Progenitor cell of endocrine pancreas (in vitro differentiated cells): ENCODE measurements at regions not wholly inside any gene's neighbourhood (a gene's known extent, or its start where the extent isn't known, plus 50 kb on each side); places are given as distances from the start of the nearest gene placed in this dataset.

ENCODE experiments used
- DNase-seq: peaks from one replicate; pipeline ENCODE4 v3.0.0; 2021; ENCODE audit warnings: low spot score; ENCODE audit not compliant: unreplicated experiment
- H3K27ac Mint-ChIP-seq: 2 replicates; pipeline ENCODE4 v1.8.0; 2021; ENCODE audit warnings: mild to moderate bottlenecking, moderate library complexity, mixed read lengths
- H3K27me3 Mint-ChIP-seq: 2 replicates; pipeline ENCODE4 v1.8.0; 2021; ENCODE audit warnings: mixed read lengths
- H3K36me3 Mint-ChIP-seq: 2 replicates; pipeline ENCODE4 v1.8.0; 2022; ENCODE audit warnings: mixed read lengths; ENCODE audit not compliant: insufficient read depth
- H3K4me1 Mint-ChIP-seq: 2 replicates; pipeline ENCODE4 v1.8.0; 2021; ENCODE audit warnings: low read depth, mixed read lengths
- H3K4me3 Mint-ChIP-seq: 2 replicates; pipeline ENCODE4 v1.8.0; 2021; ENCODE audit warnings: low read depth, mild to moderate bottlenecking, moderate library complexity, mixed read lengths
- H3K9me3 Mint-ChIP-seq: 2 replicates; pipeline ENCODE4 v1.8.0; 2021; ENCODE audit warnings: low read depth, mixed read lengths
- CTCF ChIP-seq: fragments of 200-600 bp; sonication (generic); IDR thresholded peaks from one replicate; pipeline ENCODE4 v1.5.0; 2021; ENCODE audit warnings: antibody characterized with exemption, mild to moderate bottlenecking; ENCODE audit not compliant: unreplicated experiment

- TF ChIP-seq CTCF, result no peak
- Mint-ChIP-seq H3K27ac (no peak overlapping the region), H3K4me1 (no peaks in the 10 kb centered on the region), H3K27me3 (peaks cover 50% of the 10 kb centered on the region), H3K9me3 (no peaks in the 10 kb centered on the region), H3K36me3 (no peaks in the 10 kb centered on the region), H3K4me3 (no peak overlapping the region)
- no peak for DNase-seq
Observed at GRCh38 chr5:2522372-2522771, 229.1 kb downstream of the IRX2 start.

- Mint-ChIP-seq H3K4me3 (no peak overlapping the region), H3K27ac (no peak overlapping the region), H3K36me3 (no peaks in the 10 kb centered on the region), H3K4me1 (no peaks in the 10 kb centered on the region), H3K9me3 (no peaks in the 10 kb centered on the region), H3K27me3 (peaks cover 68% of the 10 kb centered on the region)
- no peak for DNase-seq
- TF ChIP-seq CTCF, result no peak
Observed at GRCh38 chr5:2519153-2519552, 232.3 kb downstream of the IRX2 start.

GRCh38 chr5:2517451-2517850 lies 234.0 kb downstream of the IRX2 start:
- no peak for DNase-seq
- Mint-ChIP-seq H3K9me3 (no peaks in the 10 kb centered on the region), H3K27me3 (peaks cover 60% of the 10 kb centered on the region), H3K27ac (no peak overlapping the region), H3K4me1 (no peaks in the 10 kb centered on the region), H3K36me3 (no peaks in the 10 kb centered on the region), H3K4me3 (no peak overlapping the region)
- TF ChIP-seq CTCF, result no peak

GRCh38 chr5:2515180-2515764 lies 236.2 kb downstream of the IRX2 start:
- peaks cover 62% of the 10 kb centered on the region for H3K27me3 Mint-ChIP-seq
- H3K9me3 Mint-ChIP-seq, result no peaks in the 10 kb centered on the region
- no peak overlapping the region for H3K4me3 Mint-ChIP-seq
- H3K36me3 Mint-ChIP-seq, result no peaks in the 10 kb centered on the region
- no peak overlapping the region for H3K27ac Mint-ChIP-seq
- no peak for DNase-seq
- H3K4me1 Mint-ChIP-seq, result no peaks in the 10 kb centered on the region
- TF ChIP-seq CTCF, result no peak

- no peak for DNase-seq
- H3K9me3 Mint-ChIP-seq, result no peaks in the 10 kb centered on the region
- H3K27me3 Mint-ChIP-seq, result peaks cover 68% of the 10 kb centered on the region
- no peak overlapping the region for H3K4me3 Mint-ChIP-seq
- TF ChIP-seq CTCF, result no peak
- no peak overlapping the region for H3K27ac Mint-ChIP-seq
- no peaks in the 10 kb centered on the region for H3K36me3 Mint-ChIP-seq
- H3K4me1 Mint-ChIP-seq, result no peaks in the 10 kb centered on the region
Observed at GRCh38 chr5:2514484-2514883, 237.0 kb downstream of the IRX2 start.
